Activated naive CD8-positive, alpha-beta T cell treated with anti-CD3 and anti-CD28 coated beads, Interleukin-2, amount 50 U/mL, for 24 hours (primary cell): ENCODE measurements at regions not wholly inside any gene's neighbourhood (a gene's known extent, or its start where the extent isn't known, plus 50 kb on each side); places are given as distances from the start of the nearest gene placed in this dataset.
"Not testable (repeated sequence)": the region's sequence is repeated elsewhere in the genome, so short reads cannot be mapped to it uniquely, and the experiment has no call there.

Source experiments
- ATAC-seq: fragments of 150-1000 bp; cut with Tn5 transposase; one replicate; pipeline ENCODE4 v1.10.0; 2021
- DNase-seq: peaks from one replicate; pipeline ENCODE4 v3.0.0; 2021
- H3K27ac Mint-ChIP-seq: one replicate; pipeline ENCODE4 v1.8.0; 2021; ENCODE audit warnings: mild to moderate bottlenecking, mixed read lengths
- H3K27me3 Mint-ChIP-seq: one replicate; pipeline ENCODE4 v1.8.0; 2021; ENCODE audit warnings: mixed read lengths
- H3K36me3 Mint-ChIP-seq: one replicate; pipeline ENCODE4 v1.8.0; 2021; ENCODE audit warnings: low read depth, mixed read lengths
- H3K4me1 Mint-ChIP-seq: one replicate; pipeline ENCODE4 v1.8.0; 2021; ENCODE audit warnings: mixed read lengths
- H3K4me3 Mint-ChIP-seq: one replicate; pipeline ENCODE4 v1.8.0; 2021; ENCODE audit warnings: mild to moderate bottlenecking, moderate library complexity, mixed read lengths
- H3K9me3 Mint-ChIP-seq: one replicate; pipeline ENCODE4 v1.8.0; 2021; ENCODE audit warnings: mixed read lengths

DNA sequence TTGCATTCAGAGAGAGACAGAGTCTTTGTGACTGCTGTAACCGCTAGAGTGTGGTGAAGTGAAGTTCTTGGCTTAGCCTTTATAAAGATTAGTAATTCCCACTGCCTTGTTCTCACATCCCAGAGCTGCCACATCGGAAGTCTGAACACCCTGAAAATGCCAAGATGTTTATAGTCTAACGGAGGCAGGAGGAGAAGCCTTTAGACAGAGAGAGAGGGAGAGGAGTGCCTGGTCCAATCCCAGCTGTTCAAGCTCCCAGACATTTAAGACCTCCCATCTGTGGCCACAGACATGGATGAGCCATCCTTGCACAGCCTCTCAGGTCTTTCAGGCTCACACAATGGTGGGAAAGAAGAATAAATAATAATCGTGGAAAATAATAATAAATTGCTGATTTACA, 1422.8 kb upstream of the EYS start:
- Mint-ChIP-seq H3K36me3 (no peaks in the 10 kb centered on the region), H3K4me3 (no peak overlapping the region), H3K4me1 (no peaks in the 10 kb centered on the region), H3K27me3 (no peaks in the 10 kb centered on the region), H3K27ac (no peak overlapping the region), H3K9me3 (peaks cover 3% of the 10 kb centered on the region)
- DNase-seq (no peak), ATAC-seq (no peak)

DNA sequence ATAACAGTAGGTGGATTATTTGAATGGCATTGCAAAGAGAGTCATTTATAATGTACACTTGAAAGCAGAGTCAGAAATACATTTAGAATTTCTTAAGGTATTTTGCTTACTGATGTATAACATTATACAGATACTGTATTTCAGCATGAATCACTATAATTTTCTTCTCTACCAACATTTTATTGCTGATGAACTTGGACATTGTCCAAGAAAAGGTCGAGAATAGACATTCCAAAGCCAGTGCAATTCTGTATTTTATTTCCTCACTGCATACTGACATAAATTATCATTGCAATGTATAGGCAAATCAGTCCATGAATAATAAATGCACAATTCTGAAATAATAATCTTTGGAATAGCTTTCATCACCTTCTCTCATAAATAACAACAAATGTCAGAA, 1420.0 kb upstream of the EYS start:
- no peaks in the 10 kb centered on the region for H3K4me1 Mint-ChIP-seq
- no peak overlapping the region for H3K4me3 Mint-ChIP-seq
- H3K27me3 Mint-ChIP-seq = no peaks in the 10 kb centered on the region
- H3K36me3 Mint-ChIP-seq = no peaks in the 10 kb centered on the region
- DNase-seq (no peak), ATAC-seq (no peak)
- H3K27ac Mint-ChIP-seq = no peak overlapping the region
- H3K9me3 Mint-ChIP-seq = peaks cover 3% of the 10 kb centered on the region

DNA sequence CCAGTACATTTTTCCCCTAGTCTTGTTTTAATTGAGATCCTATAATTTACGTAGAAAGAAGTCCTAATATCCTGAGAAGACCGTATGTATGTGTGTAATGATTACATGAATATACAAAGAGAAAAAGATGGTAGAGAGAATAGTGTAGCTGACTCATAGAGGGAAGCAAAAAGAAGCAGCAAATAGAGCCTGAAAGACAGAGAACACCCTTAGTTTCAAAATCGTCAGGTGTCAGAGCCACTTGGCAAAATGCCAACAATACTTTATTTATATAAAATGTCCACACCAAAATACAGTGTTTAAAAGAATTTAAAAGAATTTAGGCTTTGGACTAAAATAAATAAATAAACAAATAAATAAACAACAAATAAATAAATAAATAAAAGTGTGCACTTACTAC, 1414.1 kb upstream of the EYS start:
- H3K4me1 Mint-ChIP-seq = no peaks in the 10 kb centered on the region
- H3K27ac Mint-ChIP-seq = no peak overlapping the region
- H3K4me3 Mint-ChIP-seq = no peak overlapping the region
- no peaks in the 10 kb centered on the region for H3K27me3 Mint-ChIP-seq
- peaks cover 6% of the 10 kb centered on the region for H3K9me3 Mint-ChIP-seq
- H3K36me3 Mint-ChIP-seq = no peaks in the 10 kb centered on the region
- no peak for ATAC-seq
- DNase-seq = no peak

DNA sequence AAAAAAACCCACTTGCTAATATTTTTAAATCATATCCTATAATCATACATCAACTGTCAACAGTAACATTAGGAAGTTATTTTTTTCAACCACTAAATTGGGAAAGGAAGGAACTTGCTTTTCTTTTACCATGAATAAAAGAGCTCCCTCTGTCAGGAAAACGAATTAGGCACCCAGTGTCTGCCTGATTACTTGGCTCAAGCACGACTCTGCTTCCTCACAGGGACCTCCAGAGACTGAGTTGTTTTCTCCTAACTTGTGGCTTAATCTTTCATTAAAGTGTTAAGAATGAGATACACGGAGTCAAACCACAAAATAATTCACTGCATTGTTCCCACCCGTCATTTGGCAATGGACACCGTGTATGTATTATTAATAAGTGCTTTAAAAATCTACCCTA, 1405.1 kb upstream of the EYS start:
- no peaks in the 10 kb centered on the region for H3K27me3 Mint-ChIP-seq
- DNase-seq (no peak), ATAC-seq (no peak)
- peaks cover 7% of the 10 kb centered on the region for H3K9me3 Mint-ChIP-seq
- H3K36me3 Mint-ChIP-seq = no peaks in the 10 kb centered on the region
- no peak overlapping the region for H3K27ac Mint-ChIP-seq
- no peak overlapping the region for H3K4me3 Mint-ChIP-seq
- H3K4me1 Mint-ChIP-seq = no peaks in the 10 kb centered on the region

DNA sequence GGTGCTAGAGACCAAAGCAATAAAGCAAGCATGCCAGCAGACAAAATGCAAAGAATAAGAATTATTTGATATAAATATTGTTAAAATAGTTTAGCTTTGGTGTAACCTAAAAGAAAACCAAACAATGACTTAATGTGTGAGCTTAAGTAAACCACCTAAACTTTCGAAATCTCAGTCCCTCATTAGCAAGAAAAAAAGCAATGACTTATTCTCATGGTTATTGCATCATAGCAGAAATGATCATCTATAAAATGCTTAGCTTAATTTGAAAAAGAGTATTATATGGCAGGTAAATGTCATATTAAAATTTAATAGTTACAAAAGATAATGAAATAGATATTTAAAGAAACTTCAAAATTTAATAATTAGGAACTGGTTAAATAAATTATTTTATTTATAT, 1395.7 kb upstream of the EYS start:
- Mint-ChIP-seq H3K27ac (no peak overlapping the region), H3K4me3 (no peak overlapping the region), H3K4me1 (no peaks in the 10 kb centered on the region), H3K9me3 (peaks cover 22% of the 10 kb centered on the region), H3K27me3 (no peaks in the 10 kb centered on the region), H3K36me3 (no peaks in the 10 kb centered on the region)
- DNase-seq (no peak), ATAC-seq (no peak)

DNA sequence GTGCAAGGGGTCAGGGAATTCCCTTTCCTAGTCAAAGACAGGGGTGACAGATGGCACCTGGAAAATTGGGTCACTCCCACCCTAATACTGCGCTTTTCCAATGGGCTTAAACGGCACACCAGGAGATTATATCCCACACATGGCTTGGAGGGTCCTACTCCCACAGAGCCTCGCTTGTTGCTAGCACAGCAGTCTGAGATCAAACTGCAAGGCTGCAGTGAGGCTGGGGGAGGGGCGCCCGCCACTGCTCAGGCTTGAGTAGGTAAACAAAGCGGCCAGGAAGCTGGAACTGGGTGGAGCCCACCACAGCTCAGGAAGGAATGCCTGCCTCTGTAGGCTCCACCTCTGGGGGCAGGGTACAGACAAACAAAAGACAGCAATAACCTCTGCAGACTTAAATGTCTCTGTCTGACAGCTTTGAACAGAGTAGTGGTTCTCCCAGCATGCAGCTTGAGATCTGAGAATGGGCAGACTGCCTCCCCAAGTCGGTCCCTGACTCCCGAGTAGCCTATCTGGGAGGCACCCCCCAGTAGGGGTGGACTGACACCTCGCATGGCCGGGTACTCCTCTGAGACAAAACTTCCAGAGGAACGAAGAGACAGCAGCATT, 1388.7 kb upstream of the EYS start:
- not testable (repeated sequence) for H3K4me1 Mint-ChIP-seq, H3K36me3 Mint-ChIP-seq, H3K4me3 Mint-ChIP-seq, DNase-seq, ATAC-seq, H3K27me3 Mint-ChIP-seq, H3K27ac Mint-ChIP-seq
- H3K9me3 Mint-ChIP-seq = peaks cover 17% of the 10 kb centered on the region

DNA sequence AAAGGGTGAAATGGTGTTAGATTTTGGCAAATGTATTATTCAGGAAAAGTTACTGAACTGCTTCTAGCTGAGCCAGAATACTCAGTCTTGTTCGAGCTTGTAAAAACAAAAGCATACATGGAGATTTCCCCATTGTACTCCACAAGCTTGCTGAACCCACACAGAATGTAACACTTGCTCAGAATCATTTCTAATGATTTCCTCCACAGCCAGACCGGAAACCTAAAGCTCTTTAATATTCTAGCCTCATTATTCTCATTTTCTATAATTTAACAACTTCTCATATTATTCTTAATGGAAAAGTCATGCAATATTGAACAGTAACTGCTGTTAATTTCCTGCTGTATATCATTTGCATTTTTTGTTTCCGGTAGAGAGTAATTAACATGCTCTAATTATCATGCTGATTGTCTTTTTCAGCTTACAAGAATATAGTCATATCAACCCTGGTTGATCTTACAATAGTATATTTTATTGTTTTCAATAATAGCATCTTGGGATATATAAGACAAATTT, 1387.5 kb upstream of the EYS start:
- ATAC-seq (no peak), DNase-seq (no peak)
- Mint-ChIP-seq H3K27ac (no peak overlapping the region), H3K36me3 (no peaks in the 10 kb centered on the region), H3K27me3 (no peaks in the 10 kb centered on the region), H3K4me1 (no peaks in the 10 kb centered on the region), H3K9me3 (peaks cover 20% of the 10 kb centered on the region), H3K4me3 (no peak overlapping the region)

DNA sequence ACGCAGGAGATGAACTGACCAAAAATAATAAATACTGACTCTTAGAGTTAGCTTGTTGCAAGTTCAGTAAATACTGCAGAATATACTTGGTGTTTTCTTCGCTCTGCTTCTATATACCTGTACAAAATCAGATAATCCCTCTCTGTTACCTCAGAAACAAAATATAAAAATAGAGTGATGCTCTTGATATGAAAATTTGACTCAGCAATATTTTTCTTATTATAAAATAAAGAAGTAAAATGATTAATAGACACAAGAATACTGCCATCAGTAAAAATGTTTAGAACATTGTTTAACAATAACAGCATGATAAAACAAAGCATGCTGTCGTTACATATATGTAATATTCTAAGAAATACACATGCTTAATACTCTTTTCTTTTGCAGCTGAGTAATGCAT, 1366.9 kb upstream of the EYS start:
- H3K27ac Mint-ChIP-seq = no peak overlapping the region
- H3K4me3 Mint-ChIP-seq = no peak overlapping the region
- DNase-seq = no peak
- peaks cover under 1% of the 10 kb centered on the region for H3K9me3 Mint-ChIP-seq
- no peak for ATAC-seq
- H3K27me3 Mint-ChIP-seq = no peaks in the 10 kb centered on the region
- H3K4me1 Mint-ChIP-seq = no peaks in the 10 kb centered on the region
- no peaks in the 10 kb centered on the region for H3K36me3 Mint-ChIP-seq

DNA sequence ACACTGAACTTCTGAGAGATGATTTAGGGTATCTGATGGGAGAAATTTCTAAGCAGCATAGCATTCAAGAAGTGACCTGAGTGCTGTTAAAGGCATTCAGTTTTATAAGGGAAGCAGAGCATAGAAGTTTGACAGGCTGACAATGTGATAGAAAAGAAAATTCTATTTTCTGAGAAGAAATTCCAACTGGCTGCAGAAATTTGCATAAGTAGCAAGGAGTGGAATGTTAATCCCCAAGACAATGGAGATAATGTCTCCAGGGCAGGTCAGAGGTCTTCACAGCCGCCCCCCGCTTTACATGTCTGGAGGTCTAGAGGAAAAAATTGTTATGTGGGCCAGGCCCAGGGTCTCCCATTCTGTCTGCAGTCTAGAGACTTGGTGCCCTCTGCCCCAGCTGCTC, 1361.8 kb upstream of the EYS start:
- Mint-ChIP-seq H3K36me3 (no peaks in the 10 kb centered on the region), H3K27me3 (no peaks in the 10 kb centered on the region), H3K9me3 (peaks cover 5% of the 10 kb centered on the region), H3K27ac (no peak overlapping the region), H3K4me1 (no peaks in the 10 kb centered on the region), H3K4me3 (no peak overlapping the region)
- no peak for ATAC-seq
- no peak for DNase-seq

DNA sequence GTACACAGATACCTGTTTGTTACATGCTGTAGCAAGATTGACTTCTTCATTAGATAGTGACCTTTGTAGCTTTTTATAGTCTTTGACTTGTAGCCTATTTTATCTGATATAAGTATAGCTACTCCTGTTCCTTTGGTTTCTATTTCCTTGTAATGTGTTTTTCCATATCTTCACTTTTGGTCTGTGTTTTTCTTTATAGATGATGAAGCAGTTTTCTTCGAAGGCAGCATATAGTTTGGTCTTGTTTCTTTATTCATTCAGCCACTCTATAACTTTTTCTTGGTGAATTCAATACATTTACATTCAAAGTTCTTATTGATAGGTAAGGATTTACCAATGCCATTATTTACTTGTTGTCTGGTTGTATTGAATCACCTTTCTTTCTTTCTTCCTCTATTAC, 1357.3 kb upstream of the EYS start:
- Mint-ChIP-seq H3K9me3 (peaks cover 9% of the 10 kb centered on the region), H3K4me3 (no peak overlapping the region), H3K27me3 (no peaks in the 10 kb centered on the region), H3K4me1 (no peaks in the 10 kb centered on the region), H3K36me3 (no peaks in the 10 kb centered on the region), H3K27ac (no peak overlapping the region)
- DNase-seq (no peak), ATAC-seq (no peak)

DNA sequence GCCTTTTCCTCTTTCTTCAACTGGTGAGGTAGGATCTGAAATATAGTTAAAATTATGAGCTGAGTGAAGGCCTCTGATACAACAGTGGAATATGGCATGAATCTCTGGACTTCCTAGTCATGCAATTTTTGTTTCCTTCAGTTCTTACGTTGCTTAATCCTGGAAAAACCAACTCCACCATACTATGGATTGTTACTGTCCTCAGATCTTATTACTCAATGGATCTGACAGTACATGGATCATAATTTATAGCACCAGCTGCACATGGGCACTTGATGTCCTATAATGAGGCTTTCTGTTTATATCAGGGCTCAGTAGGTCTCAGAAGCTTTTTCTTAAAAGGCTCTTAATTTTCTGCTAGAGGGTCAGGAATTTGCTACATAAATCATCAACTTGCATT, 1341.0 kb upstream of the EYS start:
- Mint-ChIP-seq H3K4me3 (no peak overlapping the region), H3K36me3 (no peaks in the 10 kb centered on the region)

DNA sequence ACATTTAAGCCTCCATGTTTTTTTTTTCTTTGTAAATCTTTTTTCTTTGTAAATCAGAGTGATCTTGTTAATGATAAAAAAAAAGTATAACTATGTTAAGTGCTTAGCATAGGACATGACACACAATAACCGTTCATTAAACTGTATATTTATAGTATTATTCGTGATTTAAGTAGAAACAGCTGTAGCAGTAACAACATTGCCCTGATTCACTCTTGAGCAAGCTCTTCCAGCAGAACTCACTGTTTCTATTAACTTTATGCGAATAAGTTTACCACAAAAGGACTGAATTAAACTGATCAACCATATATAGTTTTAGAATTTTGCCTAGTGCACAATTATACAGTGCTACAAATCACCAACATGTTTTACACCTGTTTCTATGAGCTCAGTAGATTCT, 1338.0 kb upstream of the EYS start:
- H3K4me3 Mint-ChIP-seq = no peak overlapping the region
- H3K36me3 Mint-ChIP-seq = no peaks in the 10 kb centered on the region
- DNase-seq (no peak), ATAC-seq (no peak)
- H3K27me3 Mint-ChIP-seq = no peaks in the 10 kb centered on the region
- H3K4me1 Mint-ChIP-seq = no peaks in the 10 kb centered on the region
- H3K9me3 Mint-ChIP-seq = peaks cover 10% of the 10 kb centered on the region
- H3K27ac Mint-ChIP-seq = no peak overlapping the region

More for the DNA sequence above, 1341.0 kb upstream of the EYS start:
- no peak for ATAC-seq
- no peak overlapping the region for H3K27ac Mint-ChIP-seq
- H3K9me3 Mint-ChIP-seq = no peaks in the 10 kb centered on the region
- no peaks in the 10 kb centered on the region for H3K27me3 Mint-ChIP-seq
- no peak for DNase-seq
- H3K4me1 Mint-ChIP-seq = no peaks in the 10 kb centered on the region

DNA sequence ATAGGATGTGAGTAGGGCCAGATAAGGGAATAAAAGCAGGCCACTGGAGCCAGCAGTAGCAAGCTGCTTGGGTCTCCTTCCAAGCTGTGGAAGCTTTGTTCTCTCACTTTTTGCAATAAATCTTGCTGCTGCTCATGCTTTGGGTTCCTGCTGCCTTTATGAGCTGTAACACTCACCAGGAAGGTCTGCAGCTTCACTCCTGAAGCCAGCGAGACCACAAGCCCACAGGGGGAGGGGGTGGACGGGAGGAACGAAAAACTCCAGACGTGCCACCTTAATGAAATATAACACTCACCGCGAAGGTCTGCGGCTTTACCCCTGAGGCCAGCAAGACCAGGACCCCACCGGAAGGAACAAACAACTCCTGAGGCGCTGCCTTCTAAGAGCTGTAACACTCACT, 1324.4 kb upstream of the EYS start:
- DNase-seq = no peak
- Mint-ChIP-seq H3K4me1 (no peaks in the 10 kb centered on the region), H3K27me3 (no peaks in the 10 kb centered on the region), H3K9me3 (peaks cover 19% of the 10 kb centered on the region), H3K36me3 (no peaks in the 10 kb centered on the region), H3K27ac (no peak overlapping the region), H3K4me3 (no peak overlapping the region)
- ATAC-seq = no peak

DNA sequence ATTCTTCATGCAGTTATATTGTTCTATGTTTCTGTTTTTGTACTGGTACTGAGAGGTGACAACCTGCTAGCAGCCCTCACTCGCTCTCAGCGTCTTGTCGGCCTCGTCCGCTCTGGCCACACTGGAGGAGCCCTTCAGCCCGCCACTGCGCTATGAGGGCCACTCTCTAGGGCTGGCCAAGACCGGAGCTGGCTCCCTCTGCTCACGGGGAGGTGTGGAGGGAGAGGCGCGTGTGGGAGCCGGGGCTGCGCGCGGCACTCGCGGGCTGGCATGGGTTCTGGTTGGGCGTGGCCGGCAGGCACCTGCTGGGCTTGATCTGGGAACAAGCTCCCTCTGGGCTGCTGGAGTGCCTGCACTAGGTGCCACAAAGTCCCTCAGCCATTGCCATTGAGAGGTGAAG, 1323.8 kb upstream of the EYS start:
- ATAC-seq (no peak), DNase-seq (no peak)
- H3K4me3 Mint-ChIP-seq = no peak overlapping the region
- H3K27me3 Mint-ChIP-seq = no peaks in the 10 kb centered on the region
- no peaks in the 10 kb centered on the region for H3K4me1 Mint-ChIP-seq
- H3K27ac Mint-ChIP-seq = no peak overlapping the region
- H3K36me3 Mint-ChIP-seq = no peaks in the 10 kb centered on the region
- H3K9me3 Mint-ChIP-seq = peaks cover 19% of the 10 kb centered on the region

DNA sequence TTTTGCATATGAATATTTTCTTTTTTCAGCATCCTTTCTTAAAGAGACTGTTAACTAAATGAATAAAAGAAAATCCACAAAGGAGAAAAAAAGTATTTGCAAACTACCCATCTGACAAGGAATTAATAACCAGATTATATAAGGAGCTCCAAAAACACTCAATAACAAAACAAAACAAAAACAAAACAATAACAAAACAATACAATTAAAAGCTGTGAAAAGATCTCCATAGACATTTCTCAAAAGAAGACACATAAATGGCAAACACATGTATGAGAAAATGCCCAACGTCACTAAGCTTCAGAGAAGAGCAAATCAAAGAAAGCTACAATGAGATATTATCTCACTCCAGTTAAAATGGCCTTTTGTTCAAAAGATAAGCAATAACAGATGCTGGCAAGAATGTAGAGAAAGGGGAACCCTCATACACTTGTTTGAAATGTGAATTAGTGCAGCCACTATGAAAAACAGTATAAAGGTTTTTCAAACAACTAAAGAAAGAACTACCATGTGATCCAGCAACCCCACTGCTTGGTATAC, 1310.0 kb upstream of the EYS start:
- H3K27ac Mint-ChIP-seq = no peak overlapping the region
- H3K4me1 Mint-ChIP-seq = no peaks in the 10 kb centered on the region
- H3K4me3 Mint-ChIP-seq = no peak overlapping the region
- H3K9me3 Mint-ChIP-seq = peaks cover 9% of the 10 kb centered on the region
- ATAC-seq (no peak), DNase-seq (no peak)
- no peaks in the 10 kb centered on the region for H3K36me3 Mint-ChIP-seq
- no peaks in the 10 kb centered on the region for H3K27me3 Mint-ChIP-seq

DNA sequence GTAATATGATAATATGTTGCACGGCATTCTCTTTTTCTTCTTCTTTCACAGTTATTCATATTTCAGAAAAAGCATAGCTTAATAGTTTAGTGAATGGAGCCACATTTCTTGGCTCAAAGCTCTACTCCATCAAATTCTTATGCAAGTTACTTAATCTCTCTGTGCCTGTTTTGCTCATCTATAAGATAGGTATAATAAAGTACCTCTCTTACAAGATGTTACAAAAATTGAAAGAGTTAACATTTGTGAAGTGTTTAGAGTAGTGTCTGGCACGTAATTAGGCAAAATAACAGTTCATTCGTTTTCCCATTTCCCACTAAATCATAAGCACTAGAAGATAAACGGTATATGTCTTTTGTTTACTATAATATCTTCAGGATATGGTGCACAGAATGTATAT, 1304.4 kb upstream of the EYS start:
- no peak for DNase-seq
- H3K9me3 Mint-ChIP-seq = peaks cover 18% of the 10 kb centered on the region
- H3K4me1 Mint-ChIP-seq = no peaks in the 10 kb centered on the region
- ATAC-seq = no peak
- H3K4me3 Mint-ChIP-seq = no peak overlapping the region
- no peaks in the 10 kb centered on the region for H3K36me3 Mint-ChIP-seq
- H3K27me3 Mint-ChIP-seq = no peaks in the 10 kb centered on the region
- no peak overlapping the region for H3K27ac Mint-ChIP-seq
